GM18505 (cell line): ENCODE measurements at regions not wholly inside any gene's neighbourhood (a gene's known extent, or its start where the extent isn't known, plus 50 kb on each side); places are given as distances from the start of the nearest gene placed in this dataset.
"Not testable (repeated sequence)": the region's sequence is repeated elsewhere in the genome, so short reads cannot be mapped to it uniquely, and the experiment has no call there.

Source experiments
- ATAC-seq: cut with Tn5 transposase; IDR thresholded peaks from one replicate; pipeline ENCODE4 v1.9.1; 2021; ENCODE audit not compliant: unreplicated experiment
- POLR2A ChIP-seq: IDR thresholded peaks from 4 replicates; pipeline ENCODE4 v1.6.1; 2011; ENCODE audit warnings: borderline replicate concordance; ENCODE audit not compliant: insufficient read depth, insufficient read length; ENCODE audit errors: extremely low read depth

GRCh38 chr12:42030588-42030987 lies 114.1 kb downstream of the GXYLT1 start:
- no peak for ATAC-seq
- TF ChIP-seq POLR2A = no peak

DNA sequence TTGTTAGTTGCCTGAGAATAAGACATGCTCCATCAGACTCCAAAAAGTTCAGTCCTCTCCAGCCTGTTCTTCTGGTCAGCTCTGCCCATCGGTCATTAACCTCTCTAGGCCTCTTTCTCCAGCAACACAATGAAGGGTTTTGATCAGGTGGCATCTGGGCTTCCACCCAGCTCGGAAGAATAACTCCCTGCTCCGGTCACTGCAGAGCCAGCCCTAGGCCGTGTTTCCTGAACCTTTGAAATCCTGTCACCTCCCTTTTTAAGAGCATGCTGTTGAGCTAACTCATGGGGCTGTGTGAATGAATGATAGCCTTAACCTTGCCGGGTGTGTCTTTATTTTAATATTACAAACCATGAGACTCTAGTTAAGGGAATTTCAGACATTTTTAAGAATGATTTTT lies 117.1 kb downstream of the GXYLT1 start:
- no peak for TF ChIP-seq POLR2A
- no peak for ATAC-seq

GRCh38 chr12:42024495-42024830 lies 120.2 kb downstream of the GXYLT1 start:
- ATAC-seq = no peak
- TF ChIP-seq POLR2A = no peak

GRCh38 chr12:42023733-42024494 lies 120.8 kb downstream of the GXYLT1 start:
- no peak for TF ChIP-seq POLR2A
- ATAC-seq = peak; percentile 94

GRCh38 chr12:42021937-42022336 lies 122.7 kb downstream of the GXYLT1 start:
- ATAC-seq = not testable (repeated sequence)

GRCh38 chr12:42021469-42021868 lies 123.2 kb downstream of the GXYLT1 start:
- no peak for ATAC-seq

GRCh38 chr12:42020226-42020625 lies 124.4 kb downstream of the GXYLT1 start:
- ATAC-seq = no peak
- TF ChIP-seq POLR2A = no peak

More at GRCh38 chr12:42021469-42021868, 123.2 kb downstream of the GXYLT1 start:
- no peak for TF ChIP-seq POLR2A

GRCh38 chr12:42019746-42020145 lies 124.9 kb downstream of the GXYLT1 start:
- no peak for ATAC-seq
- TF ChIP-seq POLR2A = no peak

GRCh38 chr12:42017051-42017450 lies 127.6 kb downstream of the GXYLT1 start:
- ATAC-seq = no peak
- TF ChIP-seq POLR2A = no peak

GRCh38 chr12:42015051-42015461 lies 129.6 kb downstream of the GXYLT1 start:
- no peak for ATAC-seq
- TF ChIP-seq POLR2A = no peak

DNA sequence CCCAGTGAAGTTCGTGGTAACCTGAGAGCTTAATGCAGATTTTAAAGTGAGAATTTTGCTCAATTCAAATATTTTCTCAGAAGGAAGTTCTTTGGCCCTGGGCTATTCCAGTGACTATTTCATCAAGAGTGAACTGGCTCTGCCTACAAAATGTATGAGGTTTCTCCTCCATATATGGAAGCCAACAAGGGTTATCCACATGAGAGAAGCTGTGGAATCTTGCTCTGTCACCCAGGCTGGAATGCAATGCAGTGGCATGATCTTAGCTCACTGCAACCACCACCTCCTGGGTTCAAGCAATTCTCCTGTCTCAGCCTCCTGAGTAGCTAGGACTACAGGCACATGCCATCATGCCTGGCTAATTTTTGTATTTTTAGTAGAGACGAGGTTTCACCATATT lies 132.2 kb downstream of the GXYLT1 start:
- not testable (repeated sequence) for ATAC-seq

GRCh38 chr12:42010715-42011114 lies 134.0 kb downstream of the GXYLT1 start:
- no peak for ATAC-seq

GRCh38 chr12:42010257-42010656 lies 134.4 kb downstream of the GXYLT1 start:
- no peak for TF ChIP-seq POLR2A
- ATAC-seq = no peak

More at GRCh38 chr12:42010715-42011114, 134.0 kb downstream of the GXYLT1 start:
- no peak for TF ChIP-seq POLR2A

GRCh38 chr12:42008996-42009395 lies 135.7 kb downstream of the GXYLT1 start:
- no peak for TF ChIP-seq POLR2A
- ATAC-seq = no peak

- no peak for TF ChIP-seq POLR2A
- no peak for ATAC-seq
These were observed 141.6 kb downstream of the GXYLT1 start for GRCh38 chr12:42003031-42003430.

DNA sequence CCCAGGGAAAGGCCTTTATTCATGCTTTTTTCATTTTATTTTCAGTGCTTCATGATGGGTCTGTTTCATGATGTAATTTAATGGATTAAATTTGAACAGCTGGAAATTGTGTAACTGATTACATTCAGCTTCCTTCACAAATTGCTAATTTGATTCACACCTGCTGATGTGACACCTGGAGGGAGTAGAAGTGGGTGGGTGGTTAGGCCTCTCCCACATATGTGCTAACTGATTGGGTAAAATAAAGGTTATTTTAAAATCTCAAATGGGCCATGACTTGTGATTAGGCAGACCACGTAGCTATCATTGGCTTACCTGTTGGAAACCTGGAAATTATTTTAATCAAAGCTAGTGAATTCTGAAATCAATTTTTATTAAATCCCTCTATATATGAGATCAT lies 142.1 kb downstream of the GXYLT1 start:
- no peak for TF ChIP-seq POLR2A
- no peak for ATAC-seq

GRCh38 chr12:41998436-41998835 lies 146.2 kb downstream of the GXYLT1 start:
- no peak for TF ChIP-seq POLR2A
- ATAC-seq = no peak
